ENCODE measurements at regions not wholly inside any gene's neighbourhood (a gene's known extent, or its start where the extent isn't known, plus 50 kb on each side); places are given as distances from the start of the nearest gene placed in this dataset.

GRCh38 chr3:39000008-39000450 lies 51.7 kb downstream of the SCN11A start:
- Mint-ChIP-seq H3K9me3 (no peaks in the 10 kb centered on the region), H3K27ac (no peak overlapping the region)

DNA sequence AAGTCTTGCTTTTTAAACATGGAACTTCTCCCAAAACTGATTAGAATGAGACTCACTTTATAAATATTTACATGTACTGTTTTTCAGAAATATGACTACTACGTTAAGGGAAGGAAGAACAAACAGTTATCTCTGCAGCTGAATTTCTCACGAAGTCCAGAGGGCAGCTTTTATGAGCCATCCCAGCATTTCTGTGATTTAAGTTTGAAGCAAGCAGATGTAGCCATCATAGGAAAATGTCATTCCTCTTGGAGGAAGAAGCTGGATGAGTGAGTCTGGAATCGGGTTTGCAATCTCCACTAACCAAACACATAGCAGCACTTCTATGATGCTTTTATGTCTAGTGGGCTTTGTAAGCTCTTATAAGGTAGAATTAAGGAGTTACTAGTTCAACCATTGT lies 53.7 kb downstream of the SCN11A start:
- ATAC-seq = no peak
- no peak overlapping the region for H3K4me3 Mint-ChIP-seq
- H3K27me3 Mint-ChIP-seq = peaks cover 18 to 21% of the 10 kb centered on the region in 2 donors
- H3K27ac Mint-ChIP-seq = no peak overlapping the region
- H3K36me3 Mint-ChIP-seq = no peaks in the 10 kb centered on the region
- no peaks in the 10 kb centered on the region for H3K9me3 Mint-ChIP-seq
- H3K4me1 Mint-ChIP-seq (ENCODE audit: low read depth in 2 of 2) = no peaks in the 10 kb centered on the region
- no peak for DNase-seq (ENCODE audit: low spot score)

More at GRCh38 chr3:39000008-39000450, 51.7 kb downstream of the SCN11A start:
- no peaks in the 10 kb centered on the region for H3K36me3 Mint-ChIP-seq
- no peaks in the 10 kb centered on the region for H3K4me1 Mint-ChIP-seq (ENCODE audit: low read depth in 2 of 2)
- peaks cover 19 to 34% of the 10 kb centered on the region in 2 donors for H3K27me3 Mint-ChIP-seq
- no peak overlapping the region for H3K4me3 Mint-ChIP-seq
- ATAC-seq = no peak
- DNase-seq (ENCODE audit: low spot score) = no peak

DNA sequence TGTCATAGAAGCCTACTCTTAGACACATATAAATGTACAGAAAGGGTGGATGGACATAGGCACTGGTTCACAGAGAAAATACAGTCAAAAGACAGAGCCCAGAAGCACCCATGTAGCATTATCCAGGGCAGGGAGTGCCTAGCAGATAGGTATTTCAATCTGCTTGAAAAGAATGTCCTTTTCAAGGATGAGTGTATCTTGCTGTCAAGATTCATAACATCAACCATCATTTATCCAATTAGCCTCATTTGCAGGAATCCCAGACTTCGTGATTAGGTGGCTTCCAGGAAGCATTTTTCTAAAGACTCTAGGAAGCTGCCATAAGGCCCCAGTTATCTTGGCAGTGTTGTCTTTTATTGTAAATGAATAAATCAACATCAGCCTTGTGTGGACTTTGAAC lies 55.6 kb downstream of the SCN11A start:
- H3K4me3 Mint-ChIP-seq = no peak overlapping the region
- no peaks in the 10 kb centered on the region for H3K9me3 Mint-ChIP-seq
- H3K27me3 Mint-ChIP-seq = peaks cover 19 to 27% of the 10 kb centered on the region in 2 donors
- H3K27ac Mint-ChIP-seq = no peak overlapping the region
- DNase-seq (ENCODE audit: low spot score) (no peak), ATAC-seq (no peak)
- H3K4me1 Mint-ChIP-seq (ENCODE audit: low read depth in 2 of 2) = no peaks in the 10 kb centered on the region
- no peaks in the 10 kb centered on the region for H3K36me3 Mint-ChIP-seq

DNA sequence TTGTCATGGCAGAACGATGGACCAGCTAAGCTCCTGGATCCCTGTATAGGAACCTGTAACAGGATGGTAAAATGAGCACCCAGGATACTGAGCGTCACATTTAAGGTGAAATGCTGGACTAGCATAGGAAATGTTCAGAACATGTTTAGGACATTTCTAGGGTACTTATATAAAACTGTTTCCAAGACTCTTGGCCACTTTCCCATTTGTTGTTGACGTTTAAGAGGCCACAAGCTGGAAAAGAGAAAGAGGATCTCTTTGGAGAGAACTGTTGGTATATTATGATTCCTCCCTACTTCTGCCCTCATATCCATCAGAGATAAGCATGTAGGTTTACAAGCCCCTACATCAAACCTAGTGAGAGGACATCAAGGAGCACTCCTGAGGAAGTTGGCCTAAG lies 57.5 kb downstream of the SCN11A start:
- no peak overlapping the region for H3K4me3 Mint-ChIP-seq
- H3K9me3 Mint-ChIP-seq = no peaks in the 10 kb centered on the region
- H3K27me3 Mint-ChIP-seq = peaks cover 17 to 35% of the 10 kb centered on the region in 2 donors
- ATAC-seq (no peak), DNase-seq (ENCODE audit: low spot score) (no peak)
- no peak overlapping the region for H3K27ac Mint-ChIP-seq
- H3K36me3 Mint-ChIP-seq = no peaks in the 10 kb centered on the region
- H3K4me1 Mint-ChIP-seq (ENCODE audit: low read depth in 2 of 2) = no peaks in the 10 kb centered on the region

GRCh38 chr3:38992117-38992760 lies 59.5 kb downstream of the SCN11A start:
- Mint-ChIP-seq H3K36me3 (no peaks in the 10 kb centered on the region), H3K4me3 (no peak overlapping the region), H3K9me3 (no peaks in the 10 kb centered on the region), H3K27me3 (peaks cover 17 to 41% of the 10 kb centered on the region in 2 donors), H3K4me1 (ENCODE audit: low read depth in 2 of 2) (no peaks in the 10 kb centered on the region), H3K27ac (no peak overlapping the region)
- ATAC-seq = no peak
- DNase-seq (ENCODE audit: low spot score) = no peak

GRCh38 chr3:38990621-38991020 lies 61.1 kb downstream of the SCN11A start:
- Mint-ChIP-seq H3K4me3 (no peak overlapping the region), H3K4me1 (ENCODE audit: low read depth in 2 of 2) (no peaks in the 10 kb centered on the region), H3K27me3 (peaks cover 9 to 29% of the 10 kb centered on the region in 2 donors), H3K36me3 (no peaks in the 10 kb centered on the region), H3K27ac (no peak overlapping the region), H3K9me3 (no peaks in the 10 kb centered on the region)
- ATAC-seq = no peak
- DNase-seq (ENCODE audit: low spot score) = no peak

DNA sequence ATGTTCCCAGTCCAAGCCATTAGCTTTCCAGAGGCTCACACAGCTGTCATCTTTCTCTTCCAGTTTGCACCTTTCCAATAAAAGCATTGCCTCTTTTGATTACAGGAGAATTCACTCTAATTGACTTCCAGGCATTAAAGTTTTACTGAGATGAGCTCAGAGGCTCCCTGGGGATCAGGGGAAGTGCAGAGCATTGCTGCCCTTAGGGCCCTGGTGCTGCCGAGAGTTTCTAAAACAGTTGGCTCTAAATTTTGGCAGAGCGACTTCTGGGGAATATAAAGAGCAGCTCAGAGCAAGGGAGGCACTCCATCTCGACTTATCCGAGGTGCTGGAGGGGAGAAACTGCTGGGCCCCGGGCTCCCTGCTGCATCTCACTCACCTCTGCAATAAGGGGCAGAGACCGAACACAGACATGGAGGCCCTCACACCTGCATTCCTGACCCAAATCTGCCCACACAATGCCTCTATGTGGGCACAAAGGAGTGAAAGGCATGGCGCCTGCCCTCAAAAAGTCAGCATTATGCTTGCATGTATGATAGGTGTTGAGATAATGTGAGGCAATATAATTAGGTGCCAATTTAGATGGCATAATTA lies 61.7 kb downstream of the SCN11A start:
- Mint-ChIP-seq H3K9me3 (no peaks in the 10 kb centered on the region), H3K27ac (no peak overlapping the region), H3K4me1 (ENCODE audit: low read depth in 2 of 2) (no peaks in the 10 kb centered on the region), H3K27me3 (peaks cover 9 to 26% of the 10 kb centered on the region in 2 donors), H3K4me3 (no peak overlapping the region), H3K36me3 (no peaks in the 10 kb centered on the region)
- no peak for ATAC-seq
- DNase-seq (ENCODE audit: low spot score) = no peak

DNA sequence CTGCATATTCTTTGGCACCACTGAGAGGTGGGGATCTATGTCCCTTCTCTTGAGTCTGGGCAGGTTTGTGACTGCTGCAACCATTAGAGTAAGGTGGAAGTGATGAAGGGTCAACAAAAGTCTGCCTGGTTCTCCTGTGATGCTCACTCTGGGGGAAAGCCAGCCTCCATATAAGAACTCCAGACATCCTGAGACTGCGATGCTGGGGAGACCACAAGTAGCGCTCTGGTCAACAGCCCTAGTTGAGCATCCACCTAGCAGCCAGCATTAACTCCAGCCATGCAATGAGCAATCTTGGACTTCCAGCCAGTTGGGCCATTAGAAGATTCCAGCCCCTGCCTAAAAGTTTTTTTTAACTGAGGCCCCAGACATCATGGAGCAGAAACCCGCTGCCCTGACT lies 62.8 kb downstream of the SCN11A start:
- no peak for DNase-seq (ENCODE audit: low spot score)
- Mint-ChIP-seq H3K27ac (no peak overlapping the region), H3K4me3 (no peak overlapping the region), H3K27me3 (peaks cover 14 to 26% of the 10 kb centered on the region in 2 donors), H3K9me3 (no peaks in the 10 kb centered on the region), H3K36me3 (no peaks in the 10 kb centered on the region), H3K4me1 (ENCODE audit: low read depth in 2 of 2) (no peaks in the 10 kb centered on the region)
- no peak for ATAC-seq

- H3K27me3 Mint-ChIP-seq = peaks cover 14 to 23% of the 10 kb centered on the region in 2 donors
- ATAC-seq (no peak), DNase-seq (ENCODE audit: low spot score) (no peak)
- H3K4me1 Mint-ChIP-seq (ENCODE audit: low read depth in 2 of 2) = no peaks in the 10 kb centered on the region
- H3K27ac Mint-ChIP-seq = no peak overlapping the region
- H3K36me3 Mint-ChIP-seq = no peaks in the 10 kb centered on the region
- H3K9me3 Mint-ChIP-seq = no peaks in the 10 kb centered on the region
- H3K4me3 Mint-ChIP-seq = no peak overlapping the region
Observed at GRCh38 chr3:38987456-38987855, 64.3 kb downstream of the SCN11A start.

DNA sequence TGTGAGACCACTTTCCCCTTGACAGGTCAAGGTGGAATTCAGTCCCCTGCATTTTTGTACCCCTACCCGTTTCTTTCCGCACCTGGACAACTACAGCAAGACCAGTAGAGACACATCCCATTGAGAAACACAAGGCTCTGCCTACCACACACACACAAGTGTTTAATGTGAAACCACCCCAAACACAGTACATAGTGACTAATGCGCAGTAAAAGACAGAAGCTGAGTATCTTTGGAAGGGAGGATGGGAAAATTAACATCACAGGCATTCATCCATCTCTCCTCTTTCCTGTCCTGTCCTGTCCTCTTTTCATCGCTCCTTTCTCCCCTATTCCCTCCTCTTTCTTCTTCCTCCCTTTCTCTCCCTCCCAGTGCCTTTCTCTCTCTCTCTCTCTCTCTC lies 64.8 kb downstream of the SCN11A start:
- ATAC-seq = no peak
- no peaks in the 10 kb centered on the region for H3K9me3 Mint-ChIP-seq
- no peak overlapping the region for H3K4me3 Mint-ChIP-seq
- no peaks in the 10 kb centered on the region for H3K36me3 Mint-ChIP-seq
- H3K4me1 Mint-ChIP-seq (ENCODE audit: low read depth in 2 of 2) = no peaks in the 10 kb centered on the region
- peaks cover 14 to 18% of the 10 kb centered on the region in 2 donors for H3K27me3 Mint-ChIP-seq
- DNase-seq (ENCODE audit: low spot score) = no peak
- H3K27ac Mint-ChIP-seq = no peak overlapping the region

- no peaks in the 10 kb centered on the region for H3K36me3 Mint-ChIP-seq
- no peak overlapping the region for H3K27ac Mint-ChIP-seq
- H3K4me3 Mint-ChIP-seq = no peak overlapping the region
- ATAC-seq = no peak
- no peaks in the 10 kb centered on the region for H3K4me1 Mint-ChIP-seq (ENCODE audit: low read depth in 2 of 2)
- no peaks in the 10 kb centered on the region for H3K9me3 Mint-ChIP-seq
- DNase-seq (ENCODE audit: low spot score) = no peak
- peaks cover 14 to 18% of the 10 kb centered on the region in 2 donors for H3K27me3 Mint-ChIP-seq
Observed at GRCh38 chr3:38985981-38986380, 65.8 kb downstream of the SCN11A start.

GRCh38 chr3:38985581-38985980 lies 66.2 kb downstream of the SCN11A start:
- DNase-seq (ENCODE audit: low spot score) (no peak), ATAC-seq (no peak)
- Mint-ChIP-seq H3K4me1 (ENCODE audit: low read depth in 2 of 2) (no peaks in the 10 kb centered on the region), H3K36me3 (no peaks in the 10 kb centered on the region), H3K4me3 (no peak overlapping the region), H3K27ac (no peak overlapping the region), H3K27me3 (peaks cover 14 to 17% of the 10 kb centered on the region in 2 donors), H3K9me3 (no peaks in the 10 kb centered on the region)

GRCh38 chr3:38984731-38985130 lies 67.0 kb downstream of the SCN11A start:
- no peaks in the 10 kb centered on the region for H3K9me3 Mint-ChIP-seq

DNA sequence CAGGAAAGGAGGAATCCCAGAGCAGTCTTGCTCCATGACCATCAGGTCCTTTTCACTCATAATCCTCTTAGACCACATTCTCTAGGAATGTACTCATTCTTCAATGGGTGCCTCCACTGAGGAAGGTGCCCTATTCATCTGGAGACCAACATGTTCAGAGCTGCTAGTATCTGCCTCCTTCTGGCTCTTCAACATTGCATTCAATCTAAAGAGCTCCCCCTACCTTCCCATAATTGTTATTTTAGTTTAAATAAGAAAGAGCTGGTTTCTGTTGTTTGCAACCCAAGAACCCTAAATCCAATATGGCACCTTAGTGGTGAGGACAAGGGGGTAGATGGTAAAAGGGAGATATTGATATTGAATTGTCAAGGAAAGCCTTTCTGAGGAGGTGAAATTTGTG lies 67.6 kb downstream of the SCN11A start:
- H3K4me3 Mint-ChIP-seq = no peak overlapping the region
- H3K4me1 Mint-ChIP-seq (ENCODE audit: low read depth in 2 of 2) = no peaks in the 10 kb centered on the region
- ATAC-seq (no peak), DNase-seq (ENCODE audit: low spot score) (no peak)
- no peak overlapping the region for H3K27ac Mint-ChIP-seq
- peaks cover 10 to 21% of the 10 kb centered on the region in 2 donors for H3K27me3 Mint-ChIP-seq
- no peaks in the 10 kb centered on the region for H3K36me3 Mint-ChIP-seq
- no peaks in the 10 kb centered on the region for H3K9me3 Mint-ChIP-seq

More at GRCh38 chr3:38984731-38985130, 67.0 kb downstream of the SCN11A start:
- Mint-ChIP-seq H3K27me3 (peaks cover 10 to 18% of the 10 kb centered on the region in 2 donors), H3K4me1 (ENCODE audit: low read depth in 2 of 2) (no peaks in the 10 kb centered on the region), H3K36me3 (no peaks in the 10 kb centered on the region), H3K4me3 (no peak overlapping the region), H3K27ac (no peak overlapping the region)
- no peak for ATAC-seq
- no peak for DNase-seq (ENCODE audit: low spot score)
